ENCODE measurements at regions not wholly inside any gene's neighbourhood (a gene's known extent, or its start where the extent isn't known, plus 50 kb on each side); places are given as distances from the start of the nearest gene placed in this dataset.

GRCh38 chr7:50155755-50156154 is 62.7 kb upstream of the ZPBP start:
- Histone ChIP-seq H3K9me3 (no peaks in the 10 kb centered on the region), H3K36me3 (no peaks in the 10 kb centered on the region), H3K4me1 (no peaks in the 10 kb centered on the region), H3K4me3 (no peak overlapping the region), H3K27ac (no peak overlapping the region), H3K27me3 (ENCODE audit: low read depth) (no peaks in the 10 kb centered on the region)
- intact Hi-C loops (cut with DNase I): no loop called here
- no peak for TF ChIP-seq CTCF (IDR thresholded peaks at IDR 0.05)
- DNase-seq (no peak), ATAC-seq (no peak)

- no peaks in the 10 kb centered on the region for H3K36me3 ChIP-seq
- no peak overlapping the region for H3K4me3 ChIP-seq
- intact Hi-C loops (cut with DNase I): no loop called here
- DNase-seq: no peak
- no peak for ATAC-seq
- no peak overlapping the region for H3K27ac ChIP-seq
- H3K9me3 ChIP-seq: no peaks in the 10 kb centered on the region
- no peaks in the 10 kb centered on the region for H3K27me3 ChIP-seq (ENCODE audit: low read depth)
- no peak for TF ChIP-seq CTCF (IDR thresholded peaks at IDR 0.05)
- H3K4me1 ChIP-seq: no peaks in the 10 kb centered on the region
Measured at GRCh38 chr7:50153995-50154394, 60.9 kb upstream of the ZPBP start.

- DNase-seq: no peak
- no peaks in the 10 kb centered on the region for H3K9me3 ChIP-seq
- no peak overlapping the region for H3K4me3 ChIP-seq
- no peak overlapping the region for H3K27ac ChIP-seq
- intact Hi-C loops (cut with DNase I): no loop called here
- ATAC-seq: no peak
- no peaks in the 10 kb centered on the region for H3K27me3 ChIP-seq (ENCODE audit: low read depth)
- no peaks in the 10 kb centered on the region for H3K4me1 ChIP-seq
- TF ChIP-seq CTCF (IDR thresholded peaks at IDR 0.05): no peak
- H3K36me3 ChIP-seq: no peaks in the 10 kb centered on the region
Measured at GRCh38 chr7:50153148-50153547, 60.1 kb upstream of the ZPBP start.

- no peak for ATAC-seq
- H3K36me3 ChIP-seq: no peaks in the 10 kb centered on the region
- TF ChIP-seq CTCF (IDR thresholded peaks at IDR 0.05): no peak
Measured at GRCh38 chr7:50152486-50152885, 59.4 kb upstream of the ZPBP start.

GRCh38 chr7:50151661-50152060 is 58.6 kb upstream of the ZPBP start:
- no peak overlapping the region for H3K4me3 ChIP-seq
- no peaks in the 10 kb centered on the region for H3K9me3 ChIP-seq
- intact Hi-C loops (cut with DNase I): no loop called here
- no peaks in the 10 kb centered on the region for H3K4me1 ChIP-seq
- H3K36me3 ChIP-seq: no peaks in the 10 kb centered on the region
- no peaks in the 10 kb centered on the region for H3K27me3 ChIP-seq (ENCODE audit: low read depth)
- no peak for DNase-seq
- ATAC-seq: no peak
- no peak overlapping the region for H3K27ac ChIP-seq
- TF ChIP-seq CTCF (IDR thresholded peaks at IDR 0.05): no peak

More at GRCh38 chr7:50152486-50152885, 59.4 kb upstream of the ZPBP start:
- DNase-seq: no peak
- H3K9me3 ChIP-seq: no peaks in the 10 kb centered on the region
- H3K27ac ChIP-seq: no peak overlapping the region
- no peaks in the 10 kb centered on the region for H3K4me1 ChIP-seq
- no peaks in the 10 kb centered on the region for H3K27me3 ChIP-seq (ENCODE audit: low read depth)
- no peak overlapping the region for H3K4me3 ChIP-seq
- intact Hi-C loops (cut with DNase I): no loop called here

- TF ChIP-seq CTCF (IDR thresholded peaks at IDR 0.05): no peak
- Histone ChIP-seq H3K27ac (no peak overlapping the region), H3K4me3 (no peak overlapping the region), H3K36me3 (no peaks in the 10 kb centered on the region), H3K4me1 (no peaks in the 10 kb centered on the region), H3K9me3 (no peaks in the 10 kb centered on the region), H3K27me3 (ENCODE audit: low read depth) (no peaks in the 10 kb centered on the region)
- intact Hi-C loops (cut with DNase I): no loop called here
- DNase-seq (no peak), ATAC-seq (no peak)
Measured at GRCh38 chr7:50151001-50151400, 58.0 kb upstream of the ZPBP start.

All from lower lobe of right lung (tissue), 2 donors.